Middle frontal gyrus (tissue), 1 donor: ENCODE measurements at regions not wholly inside any gene's neighbourhood (a gene's known extent, or its start where the extent isn't known, plus 50 kb on each side); places are given as distances from the start of the nearest gene placed in this dataset.
"Not testable (repeated sequence)": the region's sequence is repeated elsewhere in the genome, so short reads cannot be mapped to it uniquely, and the experiment has no call there.

Source experiments
- DNase-seq: peaks from one replicate; pipeline ENCODE4 v3.0.0-alpha.2; 2015; ENCODE audit warnings: low spot score; ENCODE audit errors: extremely low spot score

- not testable (repeated sequence) for DNase-seq
Observed at GRCh38 chr2:89293399-89293798, 601.9 kb downstream of the RPIA start.

DNA sequence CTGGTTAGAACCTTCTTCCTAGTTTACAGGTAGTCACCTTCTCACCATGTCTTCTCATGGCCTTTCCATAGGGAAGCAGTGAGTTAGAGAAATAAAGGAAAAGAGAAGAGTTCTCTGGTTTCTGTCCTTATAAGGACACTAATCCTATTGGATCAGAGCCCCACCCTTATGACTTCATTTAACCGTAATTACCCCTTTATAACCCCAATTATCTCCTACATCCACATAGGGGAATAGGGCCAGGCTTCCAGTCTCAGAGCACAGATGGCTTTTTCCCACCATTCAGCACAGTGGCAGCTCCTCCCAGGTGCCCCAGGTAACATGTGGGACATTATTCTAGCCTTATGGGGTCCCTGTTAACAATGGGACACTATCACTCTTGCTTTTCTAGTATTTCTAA is 602.9 kb downstream of the RPIA start:
- not testable (repeated sequence) for DNase-seq

- DNase-seq, result not testable (repeated sequence)
Observed at GRCh38 chr2:89296820-89297398, 605.4 kb downstream of the RPIA start.

- not testable (repeated sequence) for DNase-seq
Observed at GRCh38 chr2:89299196-89299595, 607.7 kb downstream of the RPIA start.

GRCh38 chr2:89305623-89306022 is 614.1 kb downstream of the RPIA start:
- not testable (repeated sequence) for DNase-seq

DNA sequence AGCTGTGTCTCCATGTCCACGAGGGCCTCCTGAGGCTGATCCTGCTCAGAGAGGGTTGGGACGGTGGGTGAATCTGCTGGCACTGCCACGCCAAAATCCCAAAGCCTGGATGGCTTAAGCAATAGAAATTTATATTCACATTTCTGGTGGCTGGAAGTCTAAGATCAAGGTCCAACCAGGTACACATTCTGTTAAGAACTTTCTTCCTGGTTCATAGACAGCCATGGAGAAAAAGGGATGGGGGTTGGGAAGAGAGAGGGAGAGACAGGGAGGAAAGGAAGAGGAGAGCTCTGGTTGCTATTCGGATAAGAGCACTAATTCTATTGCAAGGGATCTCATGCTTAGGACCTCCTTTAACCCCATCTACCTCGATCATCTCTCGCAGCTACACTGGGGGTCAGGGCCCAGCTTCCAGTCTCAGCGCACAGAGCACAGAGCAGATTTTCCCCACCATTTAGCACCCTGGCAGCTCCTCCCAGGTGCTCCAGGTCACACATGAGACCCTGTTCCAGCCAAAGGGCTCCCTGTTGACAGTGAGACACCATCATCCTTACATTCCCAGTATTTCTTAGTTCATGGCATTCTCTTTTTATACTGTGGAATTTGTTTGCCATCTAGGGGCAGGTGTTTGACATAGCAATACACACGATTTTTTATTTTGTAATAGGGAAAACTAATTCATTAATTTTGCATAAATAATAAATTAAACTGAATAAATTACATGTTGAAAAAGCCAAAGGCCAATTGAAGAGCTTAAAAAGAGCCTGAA is 615.6 kb downstream of the RPIA start:
- not testable (repeated sequence) for DNase-seq

GRCh38 chr2:89318990-89319389 is 627.5 kb downstream of the RPIA start:
- not testable (repeated sequence) for DNase-seq

DNA sequence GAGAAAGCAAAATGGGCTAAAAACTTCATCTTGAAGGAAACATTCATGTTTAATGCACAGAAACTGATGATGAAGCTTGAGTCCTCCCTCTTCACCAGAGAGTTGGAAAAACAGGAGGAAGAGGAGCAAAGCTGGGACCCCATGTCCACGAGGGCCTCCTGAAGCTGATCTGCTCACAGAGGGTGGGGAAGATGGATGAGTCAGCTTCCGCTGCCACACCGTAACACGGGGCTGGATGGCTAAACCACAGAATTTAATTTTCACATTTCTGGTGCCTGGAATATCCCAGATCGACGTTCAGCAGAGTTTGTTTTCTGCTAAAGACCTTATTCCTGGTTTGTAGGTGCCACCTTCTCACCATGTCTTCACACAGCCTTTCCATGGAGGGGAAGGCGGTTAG is 634.4 kb downstream of the RPIA start:
- DNase-seq, result not testable (repeated sequence)

- DNase-seq, result not testable (repeated sequence)
Observed at GRCh38 chr2:89326455-89326854, 635.0 kb downstream of the RPIA start.

- DNase-seq, result not testable (repeated sequence)
Observed at GRCh38 chr2:89328790-89329189, 637.3 kb downstream of the RPIA start.
